Activated CD8-positive, alpha-beta memory T cell treated with anti-CD3 and anti-CD28 coated beads, Interleukin-2, amount 50 U/mL, for 4 hours (primary cell): ENCODE measurements at regions not wholly inside any gene's neighbourhood (a gene's known extent, or its start where the extent isn't known, plus 50 kb on each side); places are given as distances from the start of the nearest gene placed in this dataset.

ENCODE experiments used
- DNase-seq: peaks from one replicate; pipeline ENCODE4 v3.0.0-alpha.2; 2020

GRCh38 chr9:14389657-14390056, 75.7 kb upstream of the NFIB start:
- DNase-seq = no peak

- no peak for DNase-seq
Observed at GRCh38 chr9:14389146-14389545, 75.2 kb upstream of the NFIB start.

GRCh38 chr9:14383773-14384172, 69.8 kb upstream of the NFIB start:
- no peak for DNase-seq

GRCh38 chr9:14383294-14383693, 69.4 kb upstream of the NFIB start:
- no peak for DNase-seq

GRCh38 chr9:14380061-14380836, 66.3 kb upstream of the NFIB start:
- no peak for DNase-seq

GRCh38 chr9:14379280-14379679, 65.3 kb upstream of the NFIB start:
- DNase-seq = no peak

GRCh38 chr9:14373706-14374105, 59.8 kb upstream of the NFIB start:
- no peak for DNase-seq

GRCh38 chr9:14373336-14373666, 59.4 kb upstream of the NFIB start:
- no peak for DNase-seq

- no peak for DNase-seq
Observed at GRCh38 chr9:14372437-14373335, 58.7 kb upstream of the NFIB start.

- no peak for DNase-seq
Observed at GRCh38 chr9:14369011-14369410, 55.1 kb upstream of the NFIB start.

GRCh38 chr9:14366076-14366475, 52.1 kb upstream of the NFIB start:
- no peak for DNase-seq

- DNase-seq = no peak
Observed at GRCh38 chr9:14365670-14366069, 51.7 kb upstream of the NFIB start.
